ENCODE measurements at regions not wholly inside any gene's neighbourhood (a gene's known extent, or its start where the extent isn't known, plus 50 kb on each side); places are given as distances from the start of the nearest gene placed in this dataset.

DNA sequence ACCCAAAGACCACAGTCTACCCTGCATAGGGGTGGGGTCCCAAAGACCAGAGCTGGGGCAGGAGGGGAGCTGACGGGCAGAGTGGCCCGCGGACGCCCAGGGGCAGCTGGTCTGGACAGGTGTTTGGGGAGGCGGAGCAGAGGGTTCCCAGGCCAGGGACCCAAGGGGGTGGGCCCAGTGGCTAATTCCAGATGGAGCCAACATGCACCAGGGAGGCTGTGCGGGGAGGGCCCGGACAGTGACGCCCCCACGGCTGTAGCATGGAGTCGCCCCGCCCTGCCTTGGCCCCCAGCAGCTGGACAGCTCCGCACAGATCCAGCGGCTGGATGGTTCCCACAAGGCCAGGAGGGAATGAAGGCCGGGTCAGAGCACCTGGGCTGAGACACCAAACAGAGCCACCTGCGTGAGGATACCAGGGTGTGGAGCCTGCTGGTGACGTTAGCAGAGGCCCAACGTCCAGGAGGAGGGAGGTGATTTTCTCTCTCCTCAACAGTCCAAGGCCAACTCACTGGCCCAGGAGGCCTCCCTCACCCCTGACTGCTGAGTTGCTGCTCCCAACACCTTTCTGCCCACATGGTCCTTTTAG is 55.3 kb upstream of the EGFL7 start:
- Histone ChIP-seq H3K79me2 (ENCODE audit: control insufficient read depth, insufficient read depth, low read length) (no peaks in the 10 kb centered on the region), H2AK5ac (ENCODE audit: low read length) (no peak overlapping the region), H3K4me1 (ENCODE audit: control insufficient read depth, low read depth, low read length) (peaks cover 3% of the 10 kb centered on the region), H2BK120ac (ENCODE audit: low read depth, low read length) (no peak overlapping the region), H3K4me3 (ENCODE audit: low read length) (no peak overlapping the region), H2BK5ac (ENCODE audit: low read length) (no peak overlapping the region), H3K36me3 (ENCODE audit: control insufficient read depth, insufficient read depth, low read length) (no peaks in the 10 kb centered on the region), H3K27me3 (ENCODE audit: insufficient read depth, low read length, poor library complexity) (no peaks in the 10 kb centered on the region), H3K9ac (ENCODE audit: low read length) (no peak overlapping the region), H4K5ac (ENCODE audit: low read length) (no peak overlapping the region), H3K23ac (ENCODE audit: low read length) (no peak overlapping the region), H3K79me1 (ENCODE audit: low read length) (no peaks in the 10 kb centered on the region), H3K56ac (ENCODE audit: low read length) (peak overlapping the region; percentile 34), H2BK15ac (replicated peaks; ENCODE audit: low read depth) (no peak overlapping the region), H4K8ac (ENCODE audit: low read depth, low read length) (no peak overlapping the region), H3K27ac (ENCODE audit: low read depth, low read length) (no peak overlapping the region), H3K4ac (ENCODE audit: low read depth, low read length) (no peak overlapping the region), H3K18ac (ENCODE audit: low read length) (no peak overlapping the region), H3K4me2 (ENCODE audit: low read length) (no peak overlapping the region)
- no CpG with 5 or more reads among the region's 17 CpGs for WGBS (ENCODE audit: extremely low coverage, insufficient coverage, low lambda C conversion rate)
- DNase-seq: no peak

- peaks cover 3% of the 10 kb centered on the region for H3K4me1 ChIP-seq (ENCODE audit: control insufficient read depth, low read depth, low read length)
- no peak overlapping the region for H3K9ac ChIP-seq (ENCODE audit: low read length)
- no peak overlapping the region for H3K18ac ChIP-seq (ENCODE audit: low read length)
- no peak overlapping the region for H2AK5ac ChIP-seq (ENCODE audit: low read length)
- no peak overlapping the region for H4K5ac ChIP-seq (ENCODE audit: low read length)
- H3K27me3 ChIP-seq (ENCODE audit: insufficient read depth, low read length, poor library complexity): no peaks in the 10 kb centered on the region
- H4K8ac ChIP-seq (ENCODE audit: low read depth, low read length): no peak overlapping the region
- H3K79me2 ChIP-seq (ENCODE audit: control insufficient read depth, insufficient read depth, low read length): no peaks in the 10 kb centered on the region
- H3K4me2 ChIP-seq (ENCODE audit: low read length): no peak overlapping the region
- no peak overlapping the region for H2BK15ac ChIP-seq (replicated peaks; ENCODE audit: low read depth)
- no peak overlapping the region for H2BK120ac ChIP-seq (ENCODE audit: low read depth, low read length)
- no peak overlapping the region for H3K27ac ChIP-seq (ENCODE audit: low read depth, low read length)
- H3K4me3 ChIP-seq (ENCODE audit: low read length): no peak overlapping the region
- no peaks in the 10 kb centered on the region for H3K79me1 ChIP-seq (ENCODE audit: low read length)
- peak overlapping the region; percentile 56 for H3K56ac ChIP-seq (ENCODE audit: low read length)
- H3K4ac ChIP-seq (ENCODE audit: low read depth, low read length): no peak overlapping the region
- DNase-seq: no peak
- no CpG with 5 or more reads among the region's 19 CpGs for WGBS (ENCODE audit: extremely low coverage, insufficient coverage, low lambda C conversion rate)
- H3K23ac ChIP-seq (ENCODE audit: low read length): no peak overlapping the region
- no peak overlapping the region for H2BK5ac ChIP-seq (ENCODE audit: low read length)
- no peaks in the 10 kb centered on the region for H3K36me3 ChIP-seq (ENCODE audit: control insufficient read depth, insufficient read depth, low read length)
These were observed 55.9 kb upstream of the EGFL7 start for GRCh38 chr9:136606687-136607333.

DNA sequence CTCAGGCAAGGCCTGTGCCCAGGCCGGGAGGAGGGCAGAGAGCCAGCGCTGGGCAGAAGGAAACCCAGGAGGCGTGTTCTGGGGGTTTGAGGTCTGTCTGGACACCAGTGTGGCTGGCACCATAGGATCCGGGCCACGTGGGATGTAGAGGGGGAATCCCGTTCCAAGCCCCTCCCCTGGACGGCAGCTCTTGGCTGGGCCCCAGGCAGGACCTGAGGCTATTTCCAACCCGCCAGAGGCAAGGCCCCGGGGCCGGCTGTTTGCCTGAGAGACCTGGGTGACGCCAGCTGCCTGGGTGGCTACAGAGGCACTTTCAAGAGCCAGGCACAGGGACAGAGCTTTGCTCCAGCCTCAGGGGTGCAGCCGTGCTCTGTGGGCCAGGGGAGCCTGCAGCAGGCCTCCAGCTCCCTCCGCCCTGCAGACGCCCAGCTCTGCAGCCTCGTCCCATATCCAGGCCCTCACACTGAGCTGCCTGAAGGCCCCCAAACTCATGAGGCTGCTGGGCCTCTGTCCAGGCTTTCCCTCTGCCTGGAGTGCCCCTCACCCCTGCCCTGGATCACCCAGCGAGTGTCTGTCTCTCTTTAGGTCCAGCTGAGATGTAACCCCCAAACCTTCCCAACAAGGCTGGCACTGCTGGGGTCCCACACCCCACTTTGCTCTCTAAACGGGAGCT is 56.6 kb upstream of the EGFL7 start:
- no peak overlapping the region for H3K23ac ChIP-seq (ENCODE audit: low read length)
- no peak overlapping the region for H2BK120ac ChIP-seq (ENCODE audit: low read depth, low read length)
- H3K27me3 ChIP-seq (ENCODE audit: insufficient read depth, low read length, poor library complexity): no peaks in the 10 kb centered on the region
- no peak overlapping the region for H3K4me2 ChIP-seq (ENCODE audit: low read length)
- H2BK5ac ChIP-seq (ENCODE audit: low read length): no peak overlapping the region
- peaks cover 3% of the 10 kb centered on the region for H3K4me1 ChIP-seq (ENCODE audit: control insufficient read depth, low read depth, low read length)
- H3K79me2 ChIP-seq (ENCODE audit: control insufficient read depth, insufficient read depth, low read length): no peaks in the 10 kb centered on the region
- H3K27ac ChIP-seq (ENCODE audit: low read depth, low read length): no peak overlapping the region
- H4K8ac ChIP-seq (ENCODE audit: low read depth, low read length): no peak overlapping the region
- H2BK15ac ChIP-seq (replicated peaks; ENCODE audit: low read depth): no peak overlapping the region
- WGBS (ENCODE audit: extremely low coverage, insufficient coverage, low lambda C conversion rate): no CpG with 5 or more reads among the region's 17 CpGs
- no peaks in the 10 kb centered on the region for H3K79me1 ChIP-seq (ENCODE audit: low read length)
- H4K5ac ChIP-seq (ENCODE audit: low read length): no peak overlapping the region
- H3K56ac ChIP-seq (ENCODE audit: low read length): peak overlapping the region; percentile 56
- H3K18ac ChIP-seq (ENCODE audit: low read length): no peak overlapping the region
- no peak for DNase-seq
- H3K36me3 ChIP-seq (ENCODE audit: control insufficient read depth, insufficient read depth, low read length): no peaks in the 10 kb centered on the region
- no peak overlapping the region for H3K4ac ChIP-seq (ENCODE audit: low read depth, low read length)
- no peak overlapping the region for H2AK5ac ChIP-seq (ENCODE audit: low read length)
- no peak overlapping the region for H3K9ac ChIP-seq (ENCODE audit: low read length)
- H3K4me3 ChIP-seq (ENCODE audit: low read length): no peak overlapping the region

DNA sequence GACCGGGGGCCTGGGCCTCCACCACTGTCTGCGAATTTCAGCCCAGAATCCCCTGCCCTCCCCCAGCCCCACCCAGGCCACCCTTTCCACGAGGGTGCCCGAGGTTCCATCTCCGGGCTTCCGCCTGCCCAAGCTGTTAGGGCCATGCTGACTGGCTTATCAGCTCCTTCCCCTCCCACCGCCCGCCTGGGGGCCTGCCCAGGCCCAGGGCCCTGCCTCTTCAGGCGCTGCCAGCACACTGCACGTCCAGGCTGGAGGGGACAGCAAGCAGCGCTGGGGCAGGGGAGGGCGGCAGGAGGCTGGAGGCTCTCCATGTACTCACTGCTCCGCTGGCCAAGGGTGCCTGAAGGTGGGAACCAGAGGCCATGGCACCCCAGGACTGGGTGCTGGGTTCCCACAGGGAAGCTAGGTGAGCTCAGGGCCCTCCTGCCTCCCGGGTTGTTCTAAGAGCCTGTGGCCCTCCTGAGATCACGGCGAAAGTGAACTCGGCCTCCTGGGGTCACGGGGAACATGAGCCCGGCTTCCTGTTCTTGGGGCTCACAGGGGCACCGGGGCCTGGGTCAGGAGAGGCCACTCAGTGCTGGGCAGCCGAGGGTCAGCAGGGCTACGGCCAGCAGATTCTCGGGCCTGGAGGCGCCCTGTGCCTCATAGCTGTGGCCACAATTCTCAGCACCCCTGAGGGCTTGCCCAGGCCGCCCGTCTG is 57.7 kb upstream of the EGFL7 start:
- no peak overlapping the region for H3K4ac ChIP-seq (ENCODE audit: low read depth, low read length)
- no peak overlapping the region for H4K8ac ChIP-seq (ENCODE audit: low read depth, low read length)
- no peak overlapping the region for H3K4me3 ChIP-seq (ENCODE audit: low read length)
- DNase-seq: no peak
- WGBS (ENCODE audit: extremely low coverage, insufficient coverage, low lambda C conversion rate): no CpG with 5 or more reads among the region's 26 CpGs
- no peak overlapping the region for H3K18ac ChIP-seq (ENCODE audit: low read length)
- H3K36me3 ChIP-seq (ENCODE audit: control insufficient read depth, insufficient read depth, low read length): no peaks in the 10 kb centered on the region
- H3K23ac ChIP-seq (ENCODE audit: low read length): no peak overlapping the region
- no peak overlapping the region for H2AK5ac ChIP-seq (ENCODE audit: low read length)
- H3K9ac ChIP-seq (ENCODE audit: low read length): no peak overlapping the region
- H2BK5ac ChIP-seq (ENCODE audit: low read length): no peak overlapping the region
- H3K27ac ChIP-seq (ENCODE audit: low read depth, low read length): no peak overlapping the region
- no peaks in the 10 kb centered on the region for H3K79me2 ChIP-seq (ENCODE audit: control insufficient read depth, insufficient read depth, low read length)
- H4K5ac ChIP-seq (ENCODE audit: low read length): no peak overlapping the region
- H2BK15ac ChIP-seq (replicated peaks; ENCODE audit: low read depth): no peak overlapping the region
- no peaks in the 10 kb centered on the region for H3K27me3 ChIP-seq (ENCODE audit: insufficient read depth, low read length, poor library complexity)
- peak overlapping the region; percentile 15 for H3K56ac ChIP-seq (ENCODE audit: low read length)
- H3K4me1 ChIP-seq (ENCODE audit: control insufficient read depth, low read depth, low read length): peaks cover 3% of the 10 kb centered on the region
- H2BK120ac ChIP-seq (ENCODE audit: low read depth, low read length): no peak overlapping the region
- no peak overlapping the region for H3K4me2 ChIP-seq (ENCODE audit: low read length)
- H3K79me1 ChIP-seq (ENCODE audit: low read length): no peaks in the 10 kb centered on the region

DNA sequence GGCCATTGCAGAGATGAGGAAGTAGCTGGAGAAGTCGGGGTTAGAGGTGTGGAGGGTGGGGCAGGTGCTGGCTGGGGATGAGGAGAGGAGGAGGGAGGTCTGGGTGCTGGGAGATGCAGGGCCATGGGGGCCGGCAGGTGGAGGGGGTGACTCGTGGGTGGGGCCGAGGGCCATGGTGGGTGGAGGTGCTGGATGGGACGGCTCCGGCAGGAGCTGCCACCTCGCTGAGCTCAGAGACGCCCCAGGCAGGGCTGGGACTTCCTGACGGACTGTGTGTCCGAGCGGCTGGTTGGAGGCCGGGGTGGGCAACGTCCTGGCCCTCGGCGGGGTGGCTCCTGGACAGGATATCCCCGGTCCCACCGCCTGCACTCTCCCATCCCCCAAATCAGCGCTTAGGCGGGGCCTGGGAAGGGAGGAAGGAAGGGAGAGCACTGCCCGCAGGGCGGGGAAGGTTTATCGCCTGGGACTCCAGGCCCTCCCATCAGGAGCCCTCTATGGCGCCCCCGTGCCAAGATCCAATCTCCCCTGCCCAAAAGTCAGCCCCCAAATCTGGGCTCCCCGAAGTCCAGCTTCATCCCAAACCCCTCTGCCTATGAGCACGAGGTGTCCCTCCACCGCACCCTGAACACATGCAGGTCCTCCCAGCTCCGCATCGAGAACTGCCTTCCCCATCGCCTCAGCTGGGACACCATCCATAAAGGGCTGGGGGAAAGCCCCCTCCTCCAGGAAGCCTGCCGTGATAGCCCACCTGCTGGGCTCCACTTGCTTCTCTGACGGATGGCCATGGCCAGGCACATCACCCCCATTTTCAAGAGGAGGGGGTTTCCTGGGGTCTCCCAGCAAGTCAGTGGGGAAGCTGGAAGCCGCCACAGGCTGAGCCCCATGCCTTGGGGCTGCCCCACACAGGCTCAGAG is 58.3 kb upstream of the NOTCH1 start:
- Histone ChIP-seq H3K4me3 (ENCODE audit: low read length) (no peak overlapping the region), H3K18ac (ENCODE audit: low read length) (no peak overlapping the region), H3K27ac (ENCODE audit: low read depth, low read length) (no peak overlapping the region), H3K4me1 (ENCODE audit: control insufficient read depth, low read depth, low read length) (peaks cover 3% of the 10 kb centered on the region), H3K23ac (ENCODE audit: low read length) (peak overlapping the region; percentile 80), H3K79me2 (ENCODE audit: control insufficient read depth, insufficient read depth, low read length) (no peaks in the 10 kb centered on the region), H3K27me3 (ENCODE audit: insufficient read depth, low read length, poor library complexity) (no peaks in the 10 kb centered on the region), H3K4ac (ENCODE audit: low read depth, low read length) (no peak overlapping the region), H3K36me3 (ENCODE audit: control insufficient read depth, insufficient read depth, low read length) (no peaks in the 10 kb centered on the region), H2BK15ac (replicated peaks; ENCODE audit: low read depth) (no peak overlapping the region), H2BK5ac (ENCODE audit: low read length) (no peak overlapping the region), H2BK120ac (ENCODE audit: low read depth, low read length) (no peak overlapping the region), H2AK5ac (ENCODE audit: low read length) (no peak overlapping the region), H3K56ac (ENCODE audit: low read length) (peak overlapping the region; percentile 49), H3K4me2 (ENCODE audit: low read length) (no peak overlapping the region), H3K9ac (ENCODE audit: low read length) (no peak overlapping the region), H4K8ac (ENCODE audit: low read depth, low read length) (no peak overlapping the region), H3K79me1 (ENCODE audit: low read length) (no peaks in the 10 kb centered on the region), H4K5ac (ENCODE audit: low read length) (no peak overlapping the region)
- WGBS (ENCODE audit: extremely low coverage, insufficient coverage, low lambda C conversion rate): no CpG with 5 or more reads among the region's 33 CpGs
- DNase-seq: no peak
